ENCODE measurements at regions not wholly inside any gene's neighbourhood (a gene's known extent, or its start where the extent isn't known, plus 50 kb on each side); places are given as distances from the start of the nearest gene placed in this dataset.
"Not testable (repeated sequence)": the region's sequence is repeated elsewhere in the genome, so short reads cannot be mapped to it uniquely, and the experiment has no call there.

DNA sequence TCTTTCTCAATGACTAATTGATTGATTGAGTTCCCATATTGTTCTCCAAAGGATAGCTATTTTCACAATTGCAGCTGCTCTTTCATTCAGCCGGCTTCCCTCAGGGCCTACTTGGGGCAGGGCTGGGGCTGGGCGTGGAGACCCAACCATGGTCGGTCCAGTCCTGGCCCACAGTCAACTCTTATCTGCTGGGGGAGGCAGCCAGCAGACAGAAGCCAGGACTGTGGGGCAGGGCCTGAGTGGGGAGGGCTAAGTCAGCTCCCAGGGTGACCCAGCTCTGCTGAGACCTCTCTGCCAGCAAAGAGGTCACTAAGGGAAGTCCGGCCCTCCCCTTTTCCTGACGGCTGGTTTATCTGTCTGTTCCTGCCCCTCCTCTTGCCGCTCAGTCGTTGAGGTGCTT is 735.2 kb downstream of the TBC1D22A start:
- no peaks in the 10 kb centered on the region for H4K20me1 ChIP-seq (ENCODE audit: low read depth, low read length)
- peaks cover 4% of the 10 kb centered on the region; the same call in 1 of the 2 replicates for H3F3A ChIP-seq (ENCODE audit: insufficient read depth)
- H2AFZ ChIP-seq (ENCODE audit: low read depth, low read length, severe bottlenecking): no peak overlapping the region
- H3K4me3 ChIP-seq (ENCODE audit: insufficient read depth, low read length, poor library complexity, severe bottlenecking): no peak overlapping the region
- TF ChIP-seq, protein P1, sequence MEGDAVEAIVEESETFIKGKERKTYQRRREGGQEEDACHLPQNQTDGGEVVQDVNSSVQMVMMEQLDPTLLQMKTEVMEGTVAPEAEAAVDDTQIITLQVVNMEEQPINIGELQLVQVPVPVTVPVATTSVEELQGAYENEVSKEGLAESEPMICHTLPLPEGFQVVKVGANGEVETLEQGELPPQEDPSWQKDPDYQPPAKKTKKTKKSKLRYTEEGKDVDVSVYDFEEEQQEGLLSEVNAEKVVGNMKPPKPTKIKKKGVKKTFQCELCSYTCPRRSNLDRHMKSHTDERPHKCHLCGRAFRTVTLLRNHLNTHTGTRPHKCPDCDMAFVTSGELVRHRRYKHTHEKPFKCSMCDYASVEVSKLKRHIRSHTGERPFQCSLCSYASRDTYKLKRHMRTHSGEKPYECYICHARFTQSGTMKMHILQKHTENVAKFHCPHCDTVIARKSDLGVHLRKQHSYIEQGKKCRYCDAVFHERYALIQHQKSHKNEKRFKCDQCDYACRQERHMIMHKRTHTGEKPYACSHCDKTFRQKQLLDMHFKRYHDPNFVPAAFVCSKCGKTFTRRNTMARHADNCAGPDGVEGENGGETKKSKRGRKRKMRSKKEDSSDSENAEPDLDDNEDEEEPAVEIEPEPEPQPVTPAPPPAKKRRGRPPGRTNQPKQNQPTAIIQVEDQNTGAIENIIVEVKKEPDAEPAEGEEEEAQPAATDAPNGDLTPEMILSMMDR (IDR thresholded peaks at IDR 0.05; ENCODE audit: insufficient read depth, low read length, poor library complexity, severe bottlenecking): no peak
- no peak for TF ChIP-seq EZH2phosphoT487 (conservative IDR thresholded peaks at IDR 0.05; ENCODE audit: low read length)
- no peaks in the 10 kb centered on the region; the same call in 1 of the 2 replicates for H3K27me3 ChIP-seq (ENCODE audit: low read length)
- H3K9me2 ChIP-seq (replicated peaks; ENCODE audit: insufficient read depth, low read length): no peaks in the 10 kb centered on the region
- H3K9me3 ChIP-seq (ENCODE audit: insufficient read depth, low read length): peaks cover 33% of the 10 kb centered on the region; the same call in 1 of the 2 replicates
- no peaks in the 10 kb centered on the region for H3K36me3 ChIP-seq (ENCODE audit: low read length)
- no peaks in the 10 kb centered on the region for H3K79me2 ChIP-seq (ENCODE audit: insufficient read depth, low read length)
- H3K27ac ChIP-seq (ENCODE audit: low read depth, low read length): no peak overlapping the region
- H3K4me2 ChIP-seq (ENCODE audit: low read depth, low read length, poor library complexity, severe bottlenecking): no peak overlapping the region
- H3K9ac ChIP-seq (ENCODE audit: low read length): no peak overlapping the region

DNA sequence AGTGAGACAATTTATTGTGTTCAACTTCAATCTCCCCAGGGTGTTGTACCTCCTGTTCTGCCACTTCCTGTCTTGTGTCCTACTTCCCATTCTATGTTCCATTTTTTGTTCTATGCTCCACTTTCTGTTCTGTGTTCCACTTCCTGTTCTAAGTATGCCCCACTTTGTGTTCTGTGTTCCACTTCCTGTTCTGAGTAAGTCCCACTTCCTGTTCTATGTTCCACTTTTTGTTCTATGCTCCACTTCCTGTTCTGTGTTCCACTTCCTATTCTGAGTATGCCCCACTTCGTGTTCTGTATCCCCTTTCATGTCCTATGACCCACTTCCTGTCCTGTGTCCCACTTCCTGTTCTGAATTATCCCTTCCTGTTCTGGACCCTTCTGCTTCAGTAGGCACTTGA is 732.7 kb downstream of the TBC1D22A start:
- H3K9me2 ChIP-seq (replicated peaks; ENCODE audit: insufficient read depth, low read length): no peaks in the 10 kb centered on the region
- peaks cover 4% of the 10 kb centered on the region; the same call in 1 of the 2 replicates for H3F3A ChIP-seq (ENCODE audit: insufficient read depth)
- no peaks in the 10 kb centered on the region for H3K36me3 ChIP-seq (ENCODE audit: low read length)
- no peak overlapping the region for H3K4me2 ChIP-seq (ENCODE audit: low read depth, low read length, poor library complexity, severe bottlenecking)
- H3K4me3 ChIP-seq (ENCODE audit: insufficient read depth, low read length, poor library complexity, severe bottlenecking): no peak overlapping the region
- no peak overlapping the region for H3K9ac ChIP-seq (ENCODE audit: low read length)
- H3K27me3 ChIP-seq (ENCODE audit: low read length): no peaks in the 10 kb centered on the region
- H3K27ac ChIP-seq (ENCODE audit: low read depth, low read length): no peak overlapping the region
- no peaks in the 10 kb centered on the region for H4K20me1 ChIP-seq (ENCODE audit: low read depth, low read length)
- TF ChIP-seq, protein P1 (IDR thresholded peaks at IDR 0.05; ENCODE audit: insufficient read depth, low read length, poor library complexity, severe bottlenecking): no peak
- no peak for TF ChIP-seq EZH2phosphoT487 (conservative IDR thresholded peaks at IDR 0.05; ENCODE audit: low read length)
- H3K79me2 ChIP-seq (ENCODE audit: insufficient read depth, low read length): no peaks in the 10 kb centered on the region
- no peak overlapping the region for H2AFZ ChIP-seq (ENCODE audit: low read depth, low read length, severe bottlenecking)
- peaks cover 29% of the 10 kb centered on the region; the same call in 1 of the 2 replicates for H3K9me3 ChIP-seq (ENCODE audit: insufficient read depth, low read length)

DNA sequence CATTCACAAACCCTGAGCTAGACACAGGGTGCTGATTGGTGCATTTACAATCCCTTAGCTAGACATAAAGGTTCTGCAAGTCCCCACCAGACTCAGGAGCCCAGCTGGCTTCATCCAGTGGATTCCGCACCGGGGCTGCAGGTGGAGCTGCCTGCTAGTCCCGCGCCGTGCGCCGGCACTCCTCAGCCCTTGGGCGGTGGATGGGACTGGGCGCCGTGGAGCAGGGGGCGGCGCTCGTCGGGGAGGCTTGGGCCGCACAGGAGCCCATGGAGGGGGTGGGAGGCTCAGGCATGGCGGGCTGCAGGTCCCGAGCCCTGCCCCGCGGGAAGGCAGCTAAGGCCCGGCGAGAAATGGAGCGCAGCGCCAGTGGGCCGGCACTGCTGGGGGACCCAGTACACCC is 725.7 kb downstream of the TBC1D22A start:
- H3K4me2 ChIP-seq (ENCODE audit: low read depth, low read length, poor library complexity, severe bottlenecking); H4K20me1 ChIP-seq (ENCODE audit: low read depth, low read length); H3K27ac ChIP-seq (ENCODE audit: low read depth, low read length); H3K27me3 ChIP-seq (ENCODE audit: low read length); H3K9me3 ChIP-seq (ENCODE audit: insufficient read depth, low read length); H3K9ac ChIP-seq (ENCODE audit: low read length); H3K4me3 ChIP-seq (ENCODE audit: insufficient read depth, low read length, poor library complexity, severe bottlenecking); H3K9me2 ChIP-seq (replicated peaks; ENCODE audit: insufficient read depth, low read length); H3F3A ChIP-seq (ENCODE audit: insufficient read depth); H2AFZ ChIP-seq (ENCODE audit: low read depth, low read length, severe bottlenecking); H3K79me2 ChIP-seq (ENCODE audit: insufficient read depth, low read length); H3K36me3 ChIP-seq (ENCODE audit: low read length): not testable (repeated sequence)

DNA sequence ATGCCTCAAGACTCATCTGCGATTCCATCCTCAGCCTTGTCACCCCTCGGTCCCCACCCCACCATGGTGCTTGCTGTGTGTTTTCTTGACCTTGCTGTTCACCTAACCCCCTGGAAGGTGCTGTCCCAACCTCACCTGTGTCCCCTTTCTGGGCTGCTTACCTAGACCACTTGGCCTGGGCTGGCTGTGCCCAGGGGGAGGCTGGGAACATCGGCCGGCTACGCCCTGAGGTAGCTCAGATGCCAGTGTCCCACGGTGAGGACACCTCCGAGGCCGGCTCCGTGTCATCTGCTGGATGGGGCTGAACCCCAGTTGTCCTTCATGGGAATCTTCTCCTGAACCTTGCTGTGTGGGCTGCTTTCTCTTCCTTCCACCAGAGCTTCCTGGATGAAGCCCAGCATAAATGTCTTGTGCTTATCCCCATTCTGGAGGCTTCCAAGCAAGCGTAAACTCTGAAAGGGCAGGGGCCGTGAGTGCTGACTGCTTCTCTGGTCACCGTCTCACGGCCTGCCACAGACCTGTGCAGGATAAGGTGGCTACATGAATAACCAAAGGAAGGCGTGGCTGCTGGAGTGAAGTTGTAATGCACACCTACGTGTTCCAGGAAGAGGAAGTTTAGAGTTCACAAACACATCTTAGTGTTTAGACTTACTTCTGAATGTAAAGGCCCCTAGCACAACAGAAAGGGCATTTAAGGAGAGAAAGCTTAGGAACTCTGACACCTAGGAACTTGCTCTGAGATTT is 724.3 kb downstream of the TBC1D22A start:
- H3K9me3 ChIP-seq (ENCODE audit: insufficient read depth, low read length): no peaks in the 10 kb centered on the region
- H3K27me3 ChIP-seq (ENCODE audit: low read length): no peaks in the 10 kb centered on the region
- H3K36me3 ChIP-seq (ENCODE audit: low read length): no peaks in the 10 kb centered on the region
- no peak overlapping the region for H2AFZ ChIP-seq (ENCODE audit: low read depth, low read length, severe bottlenecking)
- H3K27ac ChIP-seq (ENCODE audit: low read depth, low read length): no peak overlapping the region
- no peaks in the 10 kb centered on the region for H3F3A ChIP-seq (ENCODE audit: insufficient read depth)
- no peak overlapping the region for H3K9ac ChIP-seq (ENCODE audit: low read length)
- no peaks in the 10 kb centered on the region for H3K79me2 ChIP-seq (ENCODE audit: insufficient read depth, low read length)
- no peak for TF ChIP-seq EZH2phosphoT487 (conservative IDR thresholded peaks at IDR 0.05; ENCODE audit: low read length)
- TF ChIP-seq, protein P1 (IDR thresholded peaks at IDR 0.05; ENCODE audit: insufficient read depth, low read length, poor library complexity, severe bottlenecking): no peak
- H4K20me1 ChIP-seq (ENCODE audit: low read depth, low read length): no peaks in the 10 kb centered on the region
- no peak overlapping the region for H3K4me2 ChIP-seq (ENCODE audit: low read depth, low read length, poor library complexity, severe bottlenecking)
- no peaks in the 10 kb centered on the region for H3K9me2 ChIP-seq (replicated peaks; ENCODE audit: insufficient read depth, low read length)
- no peak overlapping the region for H3K4me3 ChIP-seq (ENCODE audit: insufficient read depth, low read length, poor library complexity, severe bottlenecking)
